ENCODE measurements at regions not wholly inside any gene's neighbourhood (a gene's known extent, or its start where the extent isn't known, plus 50 kb on each side); places are given as distances from the start of the nearest gene placed in this dataset.

DNA sequence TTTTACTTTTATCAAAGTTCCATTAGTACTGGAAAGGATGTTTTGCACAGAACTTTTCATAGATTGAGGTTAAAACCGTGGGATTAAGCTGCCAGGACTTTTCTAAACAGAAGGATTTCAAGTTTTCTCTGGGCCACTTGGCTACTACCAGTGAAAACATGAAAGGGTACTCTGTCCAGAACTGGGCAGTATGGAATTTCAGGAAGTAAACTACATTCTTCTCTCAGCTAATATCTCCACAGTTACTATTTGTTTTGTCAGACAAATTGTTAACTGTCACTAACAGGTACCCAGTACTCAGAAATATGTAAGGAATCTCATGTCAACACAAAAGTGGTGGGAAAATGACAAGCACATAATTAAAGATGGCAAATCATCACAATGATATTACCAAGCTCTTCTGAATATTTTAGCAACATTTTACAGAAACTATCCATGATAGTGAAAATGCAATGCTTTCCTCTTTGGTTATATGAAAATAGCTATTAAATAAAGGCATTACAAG, 454.4 kb downstream of the C4orf33 start:
- no peak overlapping the region for H3K4me3 ChIP-seq (ENCODE audit: low read length in 3 of 3)
- no peak for FAIRE-seq
- TF ChIP-seq, protein P1, sequence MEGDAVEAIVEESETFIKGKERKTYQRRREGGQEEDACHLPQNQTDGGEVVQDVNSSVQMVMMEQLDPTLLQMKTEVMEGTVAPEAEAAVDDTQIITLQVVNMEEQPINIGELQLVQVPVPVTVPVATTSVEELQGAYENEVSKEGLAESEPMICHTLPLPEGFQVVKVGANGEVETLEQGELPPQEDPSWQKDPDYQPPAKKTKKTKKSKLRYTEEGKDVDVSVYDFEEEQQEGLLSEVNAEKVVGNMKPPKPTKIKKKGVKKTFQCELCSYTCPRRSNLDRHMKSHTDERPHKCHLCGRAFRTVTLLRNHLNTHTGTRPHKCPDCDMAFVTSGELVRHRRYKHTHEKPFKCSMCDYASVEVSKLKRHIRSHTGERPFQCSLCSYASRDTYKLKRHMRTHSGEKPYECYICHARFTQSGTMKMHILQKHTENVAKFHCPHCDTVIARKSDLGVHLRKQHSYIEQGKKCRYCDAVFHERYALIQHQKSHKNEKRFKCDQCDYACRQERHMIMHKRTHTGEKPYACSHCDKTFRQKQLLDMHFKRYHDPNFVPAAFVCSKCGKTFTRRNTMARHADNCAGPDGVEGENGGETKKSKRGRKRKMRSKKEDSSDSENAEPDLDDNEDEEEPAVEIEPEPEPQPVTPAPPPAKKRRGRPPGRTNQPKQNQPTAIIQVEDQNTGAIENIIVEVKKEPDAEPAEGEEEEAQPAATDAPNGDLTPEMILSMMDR (IDR thresholded peaks at IDR 0.05; ENCODE audit: borderline replicate concordance, extremely low read depth, insufficient read depth), result no peak

DNA sequence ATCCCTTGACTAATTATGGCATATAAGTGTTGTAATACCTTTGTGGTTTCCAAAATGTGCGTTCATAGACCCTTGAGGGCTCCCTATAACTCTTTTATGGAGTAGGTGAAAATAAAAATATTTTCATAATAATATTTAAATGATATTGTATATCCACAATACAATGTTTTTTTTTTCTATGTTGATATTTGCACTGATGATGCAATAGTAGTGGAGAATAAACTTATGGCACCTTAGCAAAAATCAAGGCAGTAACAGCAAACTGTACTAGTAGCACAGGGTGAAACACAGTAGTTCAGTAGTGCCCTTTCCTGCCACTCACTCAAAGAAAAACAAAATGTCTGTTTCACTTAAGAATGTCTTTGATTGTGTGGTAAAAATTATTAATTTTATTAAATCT, 465.3 kb downstream of the C4orf33 start:
- no peak for FAIRE-seq
- TF ChIP-seq, protein P1 (IDR thresholded peaks at IDR 0.05; ENCODE audit: borderline replicate concordance, extremely low read depth, insufficient read depth), result no peak

More for the DNA sequence above, 454.4 kb downstream of the C4orf33 start:
- no peaks in the 10 kb centered on the region for H3K36me3 ChIP-seq (ENCODE audit: control insufficient read depth in 2 of 3, insufficient read depth in 3 of 3, low read length in 3 of 3)
- H3K27ac ChIP-seq (ENCODE audit: low read depth in 2 of 2, low read length in 2 of 2), result no peak overlapping the region
- intact Hi-C loops (cut with DNase I), result no loop called here
- no peak overlapping the region for H3K9ac ChIP-seq (ENCODE audit: low read length in 3 of 3)
- no peaks in the 10 kb centered on the region for H3K9me3 ChIP-seq (ENCODE audit: control insufficient read depth in 2 of 3, insufficient read depth in 1 of 3, low read length in 3 of 3)
- no peaks in the 10 kb centered on the region for H3K4me1 ChIP-seq (ENCODE audit: control insufficient read depth in 2 of 3, insufficient read depth in 2 of 3, low read depth in 1 of 3, low read length in 3 of 3)
- DNase-seq, result no peak
- H3K27me3 ChIP-seq (ENCODE audit: control insufficient read depth, insufficient read depth, low read length), result no peaks in the 10 kb centered on the region

DNA sequence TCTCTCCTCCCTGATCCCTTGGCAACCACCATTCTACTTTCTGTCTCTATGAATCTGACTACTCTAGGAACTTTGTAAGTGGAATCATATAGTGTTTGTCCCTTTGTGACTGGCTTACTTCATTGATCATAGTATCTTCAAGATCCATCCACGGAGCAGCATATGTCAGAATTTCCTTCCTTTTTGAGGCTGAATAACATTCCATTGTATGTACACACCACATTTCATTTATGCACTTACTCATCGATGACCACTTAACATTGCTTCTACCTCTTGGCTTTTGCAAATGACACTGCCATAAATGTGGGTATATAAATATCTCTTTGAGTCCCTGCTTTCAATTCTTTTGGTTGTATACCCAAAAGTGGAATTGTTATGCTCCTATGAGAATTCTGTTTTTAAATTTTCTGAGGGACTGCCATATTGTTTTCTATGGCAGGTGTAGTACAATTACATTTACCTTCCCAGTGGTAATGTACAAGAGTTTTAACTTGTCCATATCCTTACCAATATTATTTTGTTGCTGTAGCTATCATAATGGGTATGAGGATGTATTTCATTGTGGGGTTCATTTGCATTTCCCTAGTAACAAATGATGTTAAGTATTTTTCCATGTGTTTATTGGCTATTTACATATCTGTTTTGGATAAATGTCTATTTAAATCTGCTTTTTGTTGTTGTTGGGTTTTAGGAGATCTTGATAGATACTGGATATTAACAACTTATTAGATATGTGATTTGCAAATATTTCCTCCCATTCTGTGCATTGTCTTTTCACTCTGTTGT, 466.1 kb downstream of the C4orf33 start:
- no peaks in the 10 kb centered on the region for H3K36me3 ChIP-seq (ENCODE audit: control insufficient read depth in 2 of 3, insufficient read depth in 3 of 3, low read length in 3 of 3)
- no peak for FAIRE-seq
- no peak overlapping the region for H3K9ac ChIP-seq (ENCODE audit: low read length in 3 of 3)
- H3K9me3 ChIP-seq (ENCODE audit: control insufficient read depth in 2 of 3, insufficient read depth in 1 of 3, low read length in 3 of 3), result no peaks in the 10 kb centered on the region
- H3K4me3 ChIP-seq (ENCODE audit: low read length in 3 of 3), result no peak overlapping the region
- H3K4me1 ChIP-seq (ENCODE audit: control insufficient read depth in 2 of 3, insufficient read depth in 2 of 3, low read depth in 1 of 3, low read length in 3 of 3), result no peaks in the 10 kb centered on the region
- no peak for DNase-seq
- H3K27me3 ChIP-seq (ENCODE audit: control insufficient read depth, insufficient read depth, low read length), result no peaks in the 10 kb centered on the region
- intact Hi-C loops (cut with DNase I), result no loop called here
- TF ChIP-seq, protein P1 (IDR thresholded peaks at IDR 0.05; ENCODE audit: borderline replicate concordance, extremely low read depth, insufficient read depth), result no peak
- no peak overlapping the region for H3K27ac ChIP-seq (ENCODE audit: low read depth in 2 of 2, low read length in 2 of 2)

More for the DNA sequence above, 465.3 kb downstream of the C4orf33 start:
- H3K4me1 ChIP-seq (ENCODE audit: control insufficient read depth in 2 of 3, insufficient read depth in 2 of 3, low read depth in 1 of 3, low read length in 3 of 3), result no peaks in the 10 kb centered on the region
- intact Hi-C loops (cut with DNase I), result no loop called here
- H3K27me3 ChIP-seq (ENCODE audit: control insufficient read depth, insufficient read depth, low read length), result no peaks in the 10 kb centered on the region
- H3K9ac ChIP-seq (ENCODE audit: low read length in 3 of 3), result no peak overlapping the region
- H3K4me3 ChIP-seq (ENCODE audit: low read length in 3 of 3), result no peak overlapping the region
- no peaks in the 10 kb centered on the region for H3K9me3 ChIP-seq (ENCODE audit: control insufficient read depth in 2 of 3, insufficient read depth in 1 of 3, low read length in 3 of 3)
- no peak for DNase-seq
- no peak overlapping the region for H3K27ac ChIP-seq (ENCODE audit: low read depth in 2 of 2, low read length in 2 of 2)
- H3K36me3 ChIP-seq (ENCODE audit: control insufficient read depth in 2 of 3, insufficient read depth in 3 of 3, low read length in 3 of 3), result no peaks in the 10 kb centered on the region

All from kidney (tissue), 13 donors.